Stimulated activated CD4-positive, alpha-beta T cell treated with anti-CD3 and anti-CD28 coated beads, Interleukin-1b, Interleukin-23, amount 100 ng/mL, for 1 hour (primary cell): ENCODE measurements at regions not wholly inside any gene's neighbourhood (a gene's known extent, or its start where the extent isn't known, plus 50 kb on each side); places are given as distances from the start of the nearest gene placed in this dataset.
A peak's percentile ranks its signal among the peaks of the same experiment; 100 is the strongest.
"Not testable (repeated sequence)": the region's sequence is repeated elsewhere in the genome, so short reads cannot be mapped to it uniquely, and the experiment has no call there.

ENCODE experiments used
- DNase-seq, 2 donors: peaks; one replicate each; pipeline ENCODE4 v3.0.0-alpha.2; 2020; ENCODE audit warnings: low read depth in 2 of 2

- DNase-seq, result peak; percentile 89 to 92
Observed at GRCh38 chr15:26082221-26083109, 219.3 kb upstream of the ATP10A start.

GRCh38 chr15:26081758-26082220, 218.7 kb upstream of the ATP10A start:
- no peak for DNase-seq

- DNase-seq, result no peak
Observed at GRCh38 chr15:26075770-26076169, 212.6 kb upstream of the ATP10A start.

- DNase-seq, result no peak
Observed at GRCh38 chr15:26073430-26074333, 210.6 kb upstream of the ATP10A start.

GRCh38 chr15:26070095-26070532, 207.0 kb upstream of the ATP10A start:
- DNase-seq, result no peak

GRCh38 chr15:26069231-26069641, 206.1 kb upstream of the ATP10A start:
- DNase-seq, result no peak

- no peak for DNase-seq
Observed at GRCh38 chr15:26066896-26067295, 203.8 kb upstream of the ATP10A start.

- no peak for DNase-seq
Observed at GRCh38 chr15:26065723-26066122, 202.6 kb upstream of the ATP10A start.

GRCh38 chr15:26061248-26061647, 198.1 kb upstream of the ATP10A start:
- DNase-seq, result no peak

GRCh38 chr15:26056766-26057165, 193.6 kb upstream of the ATP10A start:
- not testable (repeated sequence) for DNase-seq

GRCh38 chr15:26051761-26052675, 188.9 kb upstream of the ATP10A start:
- DNase-seq, result no peak

GRCh38 chr15:26050984-26051383, 187.9 kb upstream of the ATP10A start:
- no peak for DNase-seq

GRCh38 chr15:26049900-26050657, 187.0 kb upstream of the ATP10A start:
- no peak for DNase-seq

GRCh38 chr15:26048669-26049068, 185.5 kb upstream of the ATP10A start:
- no peak for DNase-seq

- no peak for DNase-seq
Observed at GRCh38 chr15:26045516-26045915, 182.4 kb upstream of the ATP10A start.

GRCh38 chr15:26043018-26043417, 179.9 kb upstream of the ATP10A start:
- DNase-seq, result no peak

GRCh38 chr15:26038693-26039092, 175.6 kb upstream of the ATP10A start:
- no peak for DNase-seq

GRCh38 chr15:26037369-26037768, 174.2 kb upstream of the ATP10A start:
- no peak for DNase-seq

GRCh38 chr15:26033493-26033892, 170.4 kb upstream of the ATP10A start:
- DNase-seq, result no peak

- no peak for DNase-seq
Observed at GRCh38 chr15:26032162-26032846, 169.2 kb upstream of the ATP10A start.
